GM12864 (cell line): ENCODE measurements at regions not wholly inside any gene's neighbourhood (a gene's known extent, or its start where the extent isn't known, plus 50 kb on each side); places are given as distances from the start of the nearest gene placed in this dataset.
"Not testable (repeated sequence)": the region's sequence is repeated elsewhere in the genome, so short reads cannot be mapped to it uniquely, and the experiment has no call there.

ENCODE experiments used
- DNase-seq: peaks from one replicate; pipeline ENCODE4 v3.0.0-alpha.2; 2011; ENCODE audit warnings: low read depth
- H3K4me3 ChIP-seq: 2 replicates; pipeline ENCODE4 v1.5.1; 2011; ENCODE audit warnings: mild to moderate bottlenecking, low read depth, low read length, control low read depth
- TF ChIP-seq, protein P1 (sequence below): IDR thresholded peaks from 2 replicates; pipeline ENCODE4 v1.5.1; 2011; ENCODE audit warnings: low read depth, mild to moderate bottlenecking, moderate library complexity, low read length, control low read depth, inconsistent platforms; ENCODE audit errors: missing control alignments

DNA sequence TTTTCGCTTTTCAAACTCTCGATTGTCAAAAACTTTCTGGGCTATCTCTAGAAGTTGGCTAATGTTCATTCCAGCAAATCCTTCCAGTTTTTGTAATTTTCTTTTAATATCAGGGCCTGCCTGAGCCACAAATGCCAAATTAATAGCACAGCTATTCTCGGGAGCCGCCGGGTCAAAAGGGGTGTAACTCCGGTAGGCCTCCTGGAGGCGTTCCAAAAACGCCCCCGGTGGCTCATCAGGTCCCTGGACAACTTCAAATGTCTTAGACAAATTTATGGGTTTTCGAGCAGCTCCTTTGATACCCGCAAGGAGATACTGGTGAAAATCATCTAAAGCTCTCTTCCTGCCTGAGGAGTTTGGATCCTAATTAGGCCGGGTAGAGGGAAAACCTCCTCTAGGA is 117.9 kb upstream of the PZP start:
- no peak overlapping the region for H3K4me3 ChIP-seq
- DNase-seq = no peak
- TF ChIP-seq, protein P1, sequence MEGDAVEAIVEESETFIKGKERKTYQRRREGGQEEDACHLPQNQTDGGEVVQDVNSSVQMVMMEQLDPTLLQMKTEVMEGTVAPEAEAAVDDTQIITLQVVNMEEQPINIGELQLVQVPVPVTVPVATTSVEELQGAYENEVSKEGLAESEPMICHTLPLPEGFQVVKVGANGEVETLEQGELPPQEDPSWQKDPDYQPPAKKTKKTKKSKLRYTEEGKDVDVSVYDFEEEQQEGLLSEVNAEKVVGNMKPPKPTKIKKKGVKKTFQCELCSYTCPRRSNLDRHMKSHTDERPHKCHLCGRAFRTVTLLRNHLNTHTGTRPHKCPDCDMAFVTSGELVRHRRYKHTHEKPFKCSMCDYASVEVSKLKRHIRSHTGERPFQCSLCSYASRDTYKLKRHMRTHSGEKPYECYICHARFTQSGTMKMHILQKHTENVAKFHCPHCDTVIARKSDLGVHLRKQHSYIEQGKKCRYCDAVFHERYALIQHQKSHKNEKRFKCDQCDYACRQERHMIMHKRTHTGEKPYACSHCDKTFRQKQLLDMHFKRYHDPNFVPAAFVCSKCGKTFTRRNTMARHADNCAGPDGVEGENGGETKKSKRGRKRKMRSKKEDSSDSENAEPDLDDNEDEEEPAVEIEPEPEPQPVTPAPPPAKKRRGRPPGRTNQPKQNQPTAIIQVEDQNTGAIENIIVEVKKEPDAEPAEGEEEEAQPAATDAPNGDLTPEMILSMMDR = no peak

DNA sequence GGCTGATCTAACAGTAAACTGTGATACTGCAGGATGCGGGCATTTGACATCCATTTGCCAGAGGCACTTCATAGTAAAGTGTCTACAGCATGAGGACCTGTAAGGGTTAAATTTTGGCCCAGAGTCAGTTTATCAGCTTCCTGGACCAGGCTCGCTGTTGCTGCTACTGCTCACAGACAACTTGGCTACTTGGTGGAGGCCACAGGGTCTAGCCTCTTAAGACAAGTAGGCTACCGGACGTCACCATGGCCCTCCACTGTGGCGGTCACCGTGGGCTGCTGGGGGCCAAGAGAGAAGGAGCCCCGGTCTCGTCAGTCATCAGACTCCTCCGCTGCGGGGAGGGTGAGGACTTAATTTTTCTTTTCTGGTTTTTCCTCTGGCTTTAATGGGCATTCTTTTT is 117.3 kb upstream of the PZP start:
- no peak for DNase-seq
- TF ChIP-seq, protein P1 = no peak

DNA sequence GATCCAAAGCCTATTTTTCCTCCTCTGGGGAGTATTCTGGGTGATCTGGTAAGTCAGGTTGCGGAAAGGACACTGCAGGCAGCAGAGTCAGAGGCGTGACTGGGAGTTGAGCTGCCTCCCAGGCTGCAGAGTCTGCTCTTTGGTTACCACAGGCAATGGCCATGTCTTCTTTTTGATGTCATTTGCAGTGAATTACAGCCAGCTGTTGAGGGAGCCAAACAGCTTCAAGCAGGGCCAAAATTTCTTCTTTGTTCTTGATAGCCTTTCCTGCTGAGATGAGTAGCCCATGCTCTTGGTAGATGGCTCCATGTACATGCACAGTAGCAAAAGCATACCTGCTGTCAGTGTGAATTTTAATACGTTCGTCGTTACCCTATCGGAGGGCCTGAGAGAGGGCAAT is 116.6 kb upstream of the PZP start:
- TF ChIP-seq, protein P1 = no peak
- H3K4me3 ChIP-seq = no peak overlapping the region
- no peak for DNase-seq

More for the DNA sequence above, 117.3 kb upstream of the PZP start:
- H3K4me3 ChIP-seq = no peak overlapping the region

DNA sequence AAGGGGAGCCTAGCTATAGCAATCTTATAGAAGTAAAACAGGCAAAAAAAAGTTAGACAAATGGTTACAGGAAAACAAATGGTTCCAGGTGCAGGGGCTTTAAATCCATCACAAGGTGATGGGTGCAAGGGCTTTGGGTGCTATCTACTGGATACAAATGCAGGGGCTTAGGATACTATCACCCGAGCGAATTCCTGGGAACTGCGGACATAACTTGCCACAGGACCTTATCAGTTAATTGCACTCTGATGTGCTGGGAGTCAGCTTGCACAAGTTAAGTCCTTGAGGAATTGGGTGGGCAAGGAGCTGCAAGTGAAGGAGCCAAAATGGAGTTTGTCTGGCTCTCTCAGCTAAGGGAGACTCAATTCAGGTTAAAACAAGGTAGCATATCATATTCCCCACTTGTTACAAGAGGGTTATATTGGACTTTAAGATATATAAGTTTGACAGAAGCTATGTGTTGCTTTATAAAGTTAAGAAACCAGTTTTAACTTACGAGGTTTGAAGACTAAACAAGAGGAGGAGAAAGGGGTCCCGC is 115.0 kb upstream of the PZP start:
- no peak overlapping the region for H3K4me3 ChIP-seq
- TF ChIP-seq, protein P1 = no peak
- DNase-seq = no peak

DNA sequence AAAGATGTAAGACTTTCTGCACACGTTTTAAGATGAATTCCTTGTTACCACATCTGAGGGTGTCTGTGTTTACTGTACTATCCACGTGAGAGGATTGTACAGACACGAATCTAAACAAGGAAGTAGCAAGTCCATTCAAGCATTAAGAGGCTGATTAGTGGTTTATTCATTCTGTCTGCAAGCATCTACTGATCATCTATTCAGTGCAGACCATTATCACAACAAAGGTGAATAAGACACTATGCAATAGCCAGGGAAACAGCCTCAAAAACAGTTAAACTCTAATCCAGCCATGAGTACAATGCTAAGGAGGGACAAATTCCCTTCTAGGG is 111.6 kb upstream of the PZP start:
- TF ChIP-seq, protein P1 = no peak
- no peak overlapping the region for H3K4me3 ChIP-seq
- no peak for DNase-seq

DNA sequence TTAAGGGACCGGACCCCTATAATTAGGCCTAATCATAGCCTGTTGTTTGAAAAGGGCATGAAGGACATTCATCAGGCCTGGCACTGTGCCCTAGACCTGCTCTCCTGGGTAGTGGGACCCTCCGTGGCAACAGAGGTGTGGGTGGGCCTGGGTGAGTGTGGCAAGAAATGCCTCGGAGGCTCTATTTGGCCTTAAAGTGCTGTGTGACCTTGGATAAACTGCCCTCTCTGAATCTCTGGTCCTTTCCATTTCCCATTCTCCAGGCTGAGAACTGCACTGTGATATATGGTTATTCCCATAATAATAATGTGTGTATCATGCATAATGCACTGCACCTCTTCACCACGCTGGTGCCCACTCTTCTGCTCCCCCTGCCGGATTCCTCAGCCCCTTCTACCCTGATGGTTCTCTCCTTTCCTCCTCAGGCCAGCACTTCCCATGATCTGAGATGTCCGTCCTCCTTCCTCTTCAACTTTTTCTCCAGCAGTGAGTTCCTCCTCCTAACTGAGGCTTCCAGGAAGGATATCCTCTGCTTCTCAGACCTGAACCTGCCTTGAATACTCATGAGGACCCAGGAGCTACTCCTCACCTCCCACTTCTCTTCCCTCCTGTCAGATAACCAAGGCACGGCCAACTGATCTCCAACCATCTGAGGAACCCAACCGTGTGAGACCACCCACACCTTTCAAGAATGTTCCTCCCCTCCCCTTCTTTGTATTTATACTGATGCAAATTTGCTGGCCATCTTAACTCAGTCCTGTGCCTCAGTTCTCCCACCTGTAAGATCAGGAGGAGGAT is 111.0 kb upstream of the PZP start:
- TF ChIP-seq, protein P1 = peak; percentile 33
- no peak for DNase-seq
- no peak overlapping the region for H3K4me3 ChIP-seq

DNA sequence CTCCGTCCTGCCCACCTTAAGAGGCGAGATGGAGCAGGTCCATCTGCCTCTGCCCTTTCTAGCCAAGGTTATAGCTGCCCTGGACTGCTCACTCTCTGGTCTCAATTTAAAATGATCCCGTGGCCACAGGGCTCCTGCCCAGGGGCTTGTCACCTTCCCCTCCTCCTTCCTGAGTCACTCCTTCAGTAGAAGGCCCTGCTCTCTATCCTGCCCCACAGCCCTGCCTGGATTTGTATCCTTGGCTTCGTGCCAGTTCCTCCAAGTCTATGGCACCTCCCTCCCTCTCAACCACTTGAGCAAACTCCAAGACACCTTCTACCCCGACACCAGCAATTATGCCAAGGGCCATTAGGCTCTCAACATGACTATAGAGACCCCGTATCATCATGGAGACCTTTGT is 105.3 kb upstream of the PZP start:
- DNase-seq, H3K4me3 ChIP-seq: not testable (repeated sequence)

DNA sequence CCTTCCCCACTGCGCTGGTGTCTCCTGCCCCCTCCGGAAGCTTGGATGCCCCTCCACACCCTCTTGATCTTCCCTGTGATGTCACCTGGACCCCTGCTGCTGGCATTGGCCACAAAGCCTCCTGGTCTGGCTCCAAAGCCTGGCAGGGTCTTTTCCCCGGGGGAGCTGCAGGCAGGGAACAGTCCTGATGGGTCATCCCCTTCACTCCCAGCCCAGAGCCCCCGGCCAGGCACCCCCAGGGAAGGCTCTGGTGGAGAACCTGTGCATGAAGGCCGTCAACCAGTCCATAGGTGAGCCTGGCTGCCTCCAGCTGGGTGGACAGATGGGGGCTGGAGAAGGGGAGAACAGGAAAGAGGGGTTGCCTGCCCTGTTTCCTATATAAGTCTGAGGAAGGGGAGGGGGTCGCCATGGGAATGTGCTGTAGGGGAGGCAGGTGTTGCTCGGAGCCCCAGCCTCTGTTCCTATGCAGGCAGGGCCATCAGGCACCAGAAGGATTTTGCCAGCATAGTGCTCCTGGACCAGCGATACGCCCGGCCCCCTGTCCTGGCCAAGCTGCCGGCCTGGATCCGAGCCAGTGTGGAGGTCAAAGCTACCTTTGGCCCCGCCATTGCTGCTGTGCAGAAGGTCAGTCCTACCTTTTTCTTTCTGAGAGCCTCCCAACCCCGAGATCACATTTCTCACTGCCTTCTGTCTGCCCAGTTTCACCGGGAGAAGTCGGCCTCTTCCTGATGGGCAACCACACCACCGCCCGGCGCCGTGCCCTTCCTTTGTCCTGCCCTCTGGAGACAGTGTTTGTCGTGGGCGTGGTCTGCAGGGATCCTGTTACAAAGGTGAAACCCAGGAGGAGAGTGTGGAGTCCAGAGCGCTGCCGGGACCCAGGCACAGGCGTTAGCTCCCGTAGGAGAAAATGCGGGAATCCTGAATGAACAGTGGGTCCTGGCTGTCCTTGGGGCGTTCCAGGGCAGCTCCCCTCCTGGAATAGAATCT is 104.5 kb upstream of the PZP start:
- H3K4me3 ChIP-seq, DNase-seq: not testable (repeated sequence)

DNA sequence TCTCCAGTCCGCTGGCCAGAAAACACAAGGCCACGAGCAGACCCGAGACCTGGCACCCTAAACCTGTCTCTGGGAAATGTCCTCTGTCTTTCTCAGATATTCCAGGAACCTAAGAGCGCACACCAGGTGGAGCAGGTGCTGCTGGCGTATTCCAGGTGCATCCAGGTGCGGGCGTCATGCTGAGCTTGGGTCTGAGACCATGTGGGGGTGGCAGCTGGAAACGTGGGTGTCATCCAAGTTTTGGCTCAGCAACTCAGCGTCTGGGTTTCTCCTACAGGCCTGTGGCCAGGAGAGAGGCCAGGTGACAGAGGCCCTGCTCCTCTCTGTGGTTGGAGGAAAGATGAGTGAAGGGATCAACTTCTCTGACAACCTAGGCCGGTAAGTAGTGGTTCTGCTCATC is 103.3 kb upstream of the PZP start:
- H3K4me3 ChIP-seq, DNase-seq: not testable (repeated sequence)

DNA sequence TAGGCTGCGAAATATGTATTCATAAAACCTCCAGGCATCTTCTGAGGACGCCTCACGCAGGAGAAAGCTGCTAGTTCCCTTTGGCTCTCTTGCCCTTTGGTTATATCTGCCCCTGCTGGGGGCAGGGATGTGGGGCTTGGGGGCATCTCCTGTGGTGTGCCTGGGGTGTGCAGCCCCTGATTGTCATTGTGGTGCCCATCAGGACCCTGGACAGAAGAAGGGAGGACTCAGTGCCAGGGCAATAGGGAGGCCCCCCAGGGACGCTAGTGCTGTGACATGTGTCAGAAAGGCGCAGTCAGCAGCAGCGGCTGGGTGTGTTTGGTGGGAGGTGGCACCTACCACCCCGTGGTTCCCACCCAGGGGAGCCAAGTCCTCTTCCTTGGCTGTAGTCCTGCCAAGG is 102.5 kb upstream of the PZP start:
- H3K4me3 ChIP-seq, DNase-seq: not testable (repeated sequence)

DNA sequence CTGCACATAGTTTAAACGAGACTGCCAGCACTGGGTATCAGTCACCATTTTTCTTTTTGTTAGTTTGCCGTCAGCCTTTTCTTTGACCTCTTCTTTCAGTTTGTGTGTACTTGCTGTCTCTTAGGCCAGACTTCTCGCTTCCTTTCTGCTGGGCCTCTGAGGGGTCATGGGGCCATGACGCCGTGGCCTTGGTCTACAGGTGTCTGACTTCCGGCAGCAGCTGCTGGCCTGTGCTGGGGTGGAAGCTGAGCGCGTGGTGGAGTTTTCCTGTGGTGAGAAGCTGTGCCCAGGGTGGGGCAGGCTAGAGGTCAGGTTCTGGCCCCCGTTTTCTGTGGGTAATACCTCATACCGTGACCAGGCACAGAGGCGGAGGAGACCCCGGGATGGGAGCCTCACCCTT is 101.6 kb upstream of the PZP start:
- not testable (repeated sequence) for DNase-seq, H3K4me3 ChIP-seq
